Activated T-cell treated with anti-CD3 and anti-CD28 coated beads, Interleukin-2, amount 50 U/mL, for 24 hours (primary cell): ENCODE measurements at regions not wholly inside any gene's neighbourhood (a gene's known extent, or its start where the extent isn't known, plus 50 kb on each side); places are given as distances from the start of the nearest gene placed in this dataset.

Experiments
- DNase-seq: peaks from one replicate; pipeline ENCODE4 v3.0.0-alpha.2; 2020
- H3K27ac Mint-ChIP-seq: 2 replicates; pipeline ENCODE4 v1.8.0; 2020; ENCODE audit warnings: mild to moderate bottlenecking, mixed read lengths
- H3K27me3 Mint-ChIP-seq: 2 replicates; pipeline ENCODE4 v1.8.0; 2020; ENCODE audit warnings: mixed read lengths
- H3K36me3 Mint-ChIP-seq: 2 replicates; pipeline ENCODE4 v1.8.0; 2020; ENCODE audit warnings: low read depth, mixed read lengths
- H3K4me1 Mint-ChIP-seq: 2 replicates; pipeline ENCODE4 v1.8.0; 2020; ENCODE audit warnings: low read depth, mixed read lengths
- H3K4me3 Mint-ChIP-seq: 2 replicates; pipeline ENCODE4 v1.8.0; 2020; ENCODE audit warnings: mild to moderate bottlenecking, moderate library complexity, mixed read lengths
- H3K9me3 Mint-ChIP-seq: 2 replicates; pipeline ENCODE4 v1.8.0; 2020; ENCODE audit warnings: mixed read lengths

- Mint-ChIP-seq H3K27me3 (peaks cover 3% of the 10 kb centered on the region), H3K4me3 (no peak overlapping the region), H3K36me3 (no peaks in the 10 kb centered on the region), H3K27ac (no peak overlapping the region), H3K4me1 (no peaks in the 10 kb centered on the region), H3K9me3 (no peaks in the 10 kb centered on the region)
- DNase-seq = no peak
Measured at GRCh38 chr7:47145186-47145725, 436.7 kb downstream of the TNS3 start.

GRCh38 chr7:47143339-47143738, 438.6 kb downstream of the TNS3 start:
- DNase-seq = no peak
- Mint-ChIP-seq H3K9me3 (no peaks in the 10 kb centered on the region), H3K27ac (no peak overlapping the region), H3K4me3 (no peak overlapping the region), H3K4me1 (no peaks in the 10 kb centered on the region), H3K36me3 (no peaks in the 10 kb centered on the region), H3K27me3 (peaks cover 3% of the 10 kb centered on the region)

GRCh38 chr7:47142867-47143175, 439.1 kb downstream of the TNS3 start:
- Mint-ChIP-seq H3K4me1 (no peaks in the 10 kb centered on the region), H3K4me3 (no peak overlapping the region), H3K27ac (no peak overlapping the region)

GRCh38 chr7:47142169-47142866, 439.6 kb downstream of the TNS3 start:
- Mint-ChIP-seq H3K4me1 (no peaks in the 10 kb centered on the region), H3K27ac (no peak overlapping the region), H3K36me3 (no peaks in the 10 kb centered on the region), H3K9me3 (no peaks in the 10 kb centered on the region), H3K4me3 (no peak overlapping the region), H3K27me3 (peaks cover 3% of the 10 kb centered on the region)
- DNase-seq = no peak

More at GRCh38 chr7:47142867-47143175, 439.1 kb downstream of the TNS3 start:
- Mint-ChIP-seq H3K27me3 (peaks cover 3% of the 10 kb centered on the region), H3K9me3 (no peaks in the 10 kb centered on the region), H3K36me3 (no peaks in the 10 kb centered on the region)
- no peak for DNase-seq

GRCh38 chr7:47132471-47132870, 449.4 kb downstream of the TNS3 start:
- H3K4me1 Mint-ChIP-seq = no peaks in the 10 kb centered on the region
- H3K27me3 Mint-ChIP-seq = peaks cover 4% of the 10 kb centered on the region
- H3K9me3 Mint-ChIP-seq = no peaks in the 10 kb centered on the region
- no peak overlapping the region for H3K4me3 Mint-ChIP-seq
- H3K27ac Mint-ChIP-seq = no peak overlapping the region
- no peak for DNase-seq
- no peaks in the 10 kb centered on the region for H3K36me3 Mint-ChIP-seq

- Mint-ChIP-seq H3K36me3 (no peaks in the 10 kb centered on the region), H3K9me3 (no peaks in the 10 kb centered on the region), H3K4me1 (no peaks in the 10 kb centered on the region), H3K27ac (no peak overlapping the region), H3K27me3 (peaks cover 4% of the 10 kb centered on the region), H3K4me3 (no peak overlapping the region)
- no peak for DNase-seq
Measured at GRCh38 chr7:47128700-47129099, 453.2 kb downstream of the TNS3 start.

GRCh38 chr7:47125529-47125928, 456.4 kb downstream of the TNS3 start:
- H3K27ac Mint-ChIP-seq = no peak overlapping the region
- H3K4me1 Mint-ChIP-seq = no peaks in the 10 kb centered on the region
- H3K9me3 Mint-ChIP-seq = no peaks in the 10 kb centered on the region
- DNase-seq = no peak
- H3K36me3 Mint-ChIP-seq = no peaks in the 10 kb centered on the region
- no peaks in the 10 kb centered on the region for H3K27me3 Mint-ChIP-seq
- H3K4me3 Mint-ChIP-seq = no peak overlapping the region

GRCh38 chr7:47119261-47119865, 462.5 kb downstream of the TNS3 start:
- Mint-ChIP-seq H3K4me1 (no peaks in the 10 kb centered on the region), H3K27ac (no peak overlapping the region), H3K4me3 (no peak overlapping the region), H3K36me3 (no peaks in the 10 kb centered on the region), H3K27me3 (no peaks in the 10 kb centered on the region), H3K9me3 (no peaks in the 10 kb centered on the region)
- no peak for DNase-seq

- peaks cover 3% of the 10 kb centered on the region for H3K9me3 Mint-ChIP-seq
- DNase-seq = no peak
- H3K36me3 Mint-ChIP-seq = no peaks in the 10 kb centered on the region
- H3K4me1 Mint-ChIP-seq = no peaks in the 10 kb centered on the region
- no peak overlapping the region for H3K4me3 Mint-ChIP-seq
- no peaks in the 10 kb centered on the region for H3K27me3 Mint-ChIP-seq
- H3K27ac Mint-ChIP-seq = no peak overlapping the region
Measured at GRCh38 chr7:47104206-47104549, 477.7 kb downstream of the TNS3 start.

GRCh38 chr7:47103498-47104205, 478.3 kb downstream of the TNS3 start:
- H3K27ac Mint-ChIP-seq = no peak overlapping the region

GRCh38 chr7:47102331-47102841, 479.5 kb downstream of the TNS3 start:
- no peak for DNase-seq
- H3K4me1 Mint-ChIP-seq = no peaks in the 10 kb centered on the region
- no peaks in the 10 kb centered on the region for H3K27me3 Mint-ChIP-seq
- H3K27ac Mint-ChIP-seq = no peak overlapping the region
- no peak overlapping the region for H3K4me3 Mint-ChIP-seq
- H3K9me3 Mint-ChIP-seq = peaks cover 3% of the 10 kb centered on the region
- H3K36me3 Mint-ChIP-seq = no peaks in the 10 kb centered on the region

More at GRCh38 chr7:47103498-47104205, 478.3 kb downstream of the TNS3 start:
- no peaks in the 10 kb centered on the region for H3K4me1 Mint-ChIP-seq
- no peaks in the 10 kb centered on the region for H3K27me3 Mint-ChIP-seq
- H3K9me3 Mint-ChIP-seq = peaks cover 3% of the 10 kb centered on the region
- DNase-seq = no peak
- no peaks in the 10 kb centered on the region for H3K36me3 Mint-ChIP-seq
- H3K4me3 Mint-ChIP-seq = no peak overlapping the region

- Mint-ChIP-seq H3K4me1 (no peaks in the 10 kb centered on the region), H3K36me3 (no peaks in the 10 kb centered on the region), H3K27ac (no peak overlapping the region), H3K4me3 (no peak overlapping the region), H3K27me3 (no peaks in the 10 kb centered on the region), H3K9me3 (peaks cover 3% of the 10 kb centered on the region)
- DNase-seq = no peak
Measured at GRCh38 chr7:47100817-47101435, 481.0 kb downstream of the TNS3 start.

GRCh38 chr7:47100148-47100816, 481.6 kb downstream of the TNS3 start:
- Mint-ChIP-seq H3K9me3 (peaks cover 3% of the 10 kb centered on the region), H3K4me1 (no peaks in the 10 kb centered on the region), H3K4me3 (no peak overlapping the region), H3K27me3 (no peaks in the 10 kb centered on the region), H3K27ac (no peak overlapping the region), H3K36me3 (no peaks in the 10 kb centered on the region)
- no peak for DNase-seq

- no peaks in the 10 kb centered on the region for H3K36me3 Mint-ChIP-seq
- no peak for DNase-seq
- peaks cover 3% of the 10 kb centered on the region for H3K9me3 Mint-ChIP-seq
- no peaks in the 10 kb centered on the region for H3K4me1 Mint-ChIP-seq
- H3K27me3 Mint-ChIP-seq = no peaks in the 10 kb centered on the region
- H3K27ac Mint-ChIP-seq = no peak overlapping the region
- H3K4me3 Mint-ChIP-seq = no peak overlapping the region
Measured at GRCh38 chr7:47097431-47097830, 484.5 kb downstream of the TNS3 start.
